Tibial artery (tissue), 4 donors: ENCODE measurements at regions not wholly inside any gene's neighbourhood (a gene's known extent, or its start where the extent isn't known, plus 50 kb on each side); places are given as distances from the start of the nearest gene placed in this dataset.

ENCODE experiments used
- DNase-seq, 2 donors: peaks; one replicate each; pipeline ENCODE4 v3.0.0-alpha.2; 2019
- H3K27ac ChIP-seq, 2 donors: fragments of 200-600 bp; sonication (generic) in 1 of 2; 1 replicate in 1 of 2; 2 replicates in 1 of 2; pipeline ENCODE4 v1.5.1; 2018 to 2019; ENCODE audit warnings: mild to moderate bottlenecking in 1 of 2
- H3K27me3 ChIP-seq, 2 donors: fragments of 200-600 bp; sonication (generic) in 1 of 2; one replicate each; pipeline versions ENCODE4 v1.5.1 to v1.6.0; 2016 to 2019
- H3K36me3 ChIP-seq, 3 donors: fragments of 200-600 bp; sonication (generic) in 2 of 3; one replicate each; pipeline ENCODE4 v1.5.1; 2016 to 2019; ENCODE audit warnings: mild to moderate bottlenecking in 2 of 3
- H3K4me1 ChIP-seq, 4 donors: fragments of 200-600 bp; sonication (generic) in 2 of 4; 1 replicate in 3 of 4; 2 replicates in 1 of 4; pipeline ENCODE4 v1.5.1; 2016 to 2019
- H3K4me3 ChIP-seq, 2 donors: fragments of 200-600 bp; sonication (generic) in 1 of 2; 1 replicate in 1 of 2; 2 replicates in 1 of 2; pipeline ENCODE4 v1.5.1; 2018 to 2019; ENCODE audit warnings: mild to moderate bottlenecking in 2 of 2
- H3K9me3 ChIP-seq, 3 donors: fragments of 200-600 bp; sonication (generic) in 1 of 3; one replicate each; pipeline ENCODE4 v1.5.1; 2016 to 2019
- CTCF ChIP-seq, 2 experiments: fragments of 200-600 bp in 1 of 2; fragments of 450-650 bp in 1 of 2; IDR thresholded peaks; one replicate each; pipeline ENCODE4 v1.5.1; 2017 to 2019; ENCODE audit warnings: antibody characterized with exemption in 2 of 2, mild to moderate bottlenecking in 1 of 2, moderate library complexity in 1 of 2
- intact Hi-C: fragments of 100-400 bp; cut with DNase I; formaldehyde crosslinking; loops from one replicate; pipeline ENCODE4 v1.15.0; 2023; ENCODE audit warnings: low total_unique reads

GRCh38 chr6:118735320-118735719 lies 83.9 kb upstream of the CEP85L start:
- intact Hi-C loops, result no loop called here
- Histone ChIP-seq H3K9me3 (no peaks in the 10 kb centered on the region), H3K4me1 (no peaks in the 10 kb centered on the region), H3K4me3 (no peak overlapping the region), H3K27ac (no peak overlapping the region), H3K36me3 (no peaks in the 10 kb centered on the region), H3K27me3 (no peaks in the 10 kb centered on the region)
- TF ChIP-seq CTCF (IDR thresholded peaks at IDR 0.05), result no peak
- DNase-seq, result no peak

DNA sequence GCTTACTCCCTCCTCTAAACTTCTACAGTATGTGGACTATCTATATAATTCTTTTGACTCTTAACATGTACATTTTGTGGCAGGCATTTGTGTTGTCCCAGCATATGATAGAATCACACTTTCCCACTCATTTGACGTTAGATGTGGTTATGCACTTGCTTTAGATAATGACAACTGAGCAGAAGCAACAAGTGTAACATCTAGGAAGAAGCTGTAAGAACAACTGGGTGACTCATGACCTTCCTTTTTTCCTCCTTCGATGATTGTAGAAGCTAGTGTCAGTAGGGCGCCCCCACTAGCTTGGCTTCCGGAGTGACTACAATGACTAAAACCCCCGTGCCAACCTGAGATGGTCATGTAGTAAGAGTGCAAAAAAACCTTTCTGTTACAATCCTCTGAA lies 74.6 kb upstream of the CEP85L start:
- no peak for DNase-seq
- no peaks in the 10 kb centered on the region for H3K27me3 ChIP-seq
- TF ChIP-seq CTCF (IDR thresholded peaks at IDR 0.05), result no peak
- no peak overlapping the region for H3K27ac ChIP-seq
- intact Hi-C loops, result no loop called here
- no peaks in the 10 kb centered on the region for H3K9me3 ChIP-seq
- no peak overlapping the region for H3K4me3 ChIP-seq
- no peaks in the 10 kb centered on the region for H3K36me3 ChIP-seq
- H3K4me1 ChIP-seq, result no peaks in the 10 kb centered on the region

DNA sequence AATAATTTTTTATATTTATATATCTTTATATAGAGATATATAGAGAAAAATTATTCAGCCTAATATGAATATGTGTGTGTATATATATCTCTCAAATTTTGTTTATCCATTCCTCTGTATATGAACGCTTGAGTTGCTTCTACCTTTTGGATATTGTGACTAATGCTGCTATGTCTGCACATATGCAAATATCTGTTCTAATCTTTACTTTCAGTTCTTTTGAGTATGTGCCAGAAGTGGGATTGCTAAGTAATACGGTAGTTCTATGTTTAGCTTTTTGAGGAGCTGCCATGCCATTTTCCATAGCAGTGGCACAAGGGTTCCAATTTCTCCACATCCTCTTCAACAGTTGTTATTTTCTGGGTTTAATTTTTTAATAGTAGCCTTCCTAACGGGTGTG lies 72.8 kb upstream of the CEP85L start:
- no peaks in the 10 kb centered on the region for H3K9me3 ChIP-seq
- no peaks in the 10 kb centered on the region for H3K4me1 ChIP-seq
- no peaks in the 10 kb centered on the region for H3K27me3 ChIP-seq
- no peak for TF ChIP-seq CTCF (IDR thresholded peaks at IDR 0.05)
- intact Hi-C loops, result no loop called here
- H3K36me3 ChIP-seq, result no peaks in the 10 kb centered on the region
- no peak for DNase-seq
- H3K27ac ChIP-seq, result no peak overlapping the region
- H3K4me3 ChIP-seq, result no peak overlapping the region

- Histone ChIP-seq H3K9me3 (no peaks in the 10 kb centered on the region), H3K4me1 (no peaks in the 10 kb centered on the region), H3K27ac (no peak overlapping the region), H3K4me3 (no peak overlapping the region), H3K36me3 (no peaks in the 10 kb centered on the region), H3K27me3 (no peaks in the 10 kb centered on the region)
- DNase-seq, result no peak
- intact Hi-C loops, result no loop called here
- no peak for TF ChIP-seq CTCF (IDR thresholded peaks at IDR 0.05)
Measured at GRCh38 chr6:118722829-118723813, 71.7 kb upstream of the CEP85L start.

DNA sequence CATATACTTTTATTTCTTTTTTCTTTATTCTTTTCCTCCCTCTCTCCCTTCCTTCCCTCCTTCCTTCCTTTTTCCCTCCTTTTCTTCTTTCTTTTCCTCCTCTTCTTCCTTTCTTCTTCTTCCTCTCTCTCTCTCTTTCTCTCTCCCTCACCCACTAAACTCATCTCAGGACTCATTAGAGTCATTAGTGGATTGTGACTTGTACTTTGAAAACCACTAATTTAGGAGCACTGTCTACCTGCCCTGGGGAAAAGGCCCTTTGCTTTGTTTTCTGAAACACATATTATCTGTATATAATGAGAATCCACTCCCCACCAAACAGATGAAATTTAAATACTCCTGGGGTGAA lies 68.7 kb upstream of the CEP85L start:
- Histone ChIP-seq H3K36me3 (no peaks in the 10 kb centered on the region), H3K27me3 (no peaks in the 10 kb centered on the region), H3K9me3 (no peaks in the 10 kb centered on the region), H3K4me3 (no peak overlapping the region), H3K4me1 (no peaks in the 10 kb centered on the region), H3K27ac (no peak overlapping the region)
- DNase-seq, result no peak
- intact Hi-C loops, result no loop called here
- TF ChIP-seq CTCF (IDR thresholded peaks at IDR 0.05), result no peak
